COLO668 (cell line): ENCODE measurements at regions not wholly inside any gene's neighbourhood (a gene's known extent, or its start where the extent isn't known, plus 50 kb on each side); places are given as distances from the start of the nearest gene placed in this dataset.

Experiments used
- DNase-seq: peaks from one replicate; lab custom pipeline; 2025; ENCODE audit not compliant: unreplicated experiment; lab: John Stamatoyannopoulos, UW

GRCh38 chr3:162171970-162172369 is 675.4 kb downstream of the OTOL1 start:
- no peak for DNase-seq

- no peak for DNase-seq
These were observed 678.5 kb downstream of the OTOL1 start for GRCh38 chr3:162175145-162175544.

- DNase-seq, result no peak
These were observed 679.3 kb downstream of the OTOL1 start for GRCh38 chr3:162175878-162176277.

GRCh38 chr3:162183440-162183839 is 686.8 kb downstream of the OTOL1 start:
- no peak for DNase-seq

GRCh38 chr3:162192340-162193029 is 695.9 kb downstream of the OTOL1 start:
- no peak for DNase-seq

- DNase-seq, result no peak
These were observed 696.8 kb downstream of the OTOL1 start for GRCh38 chr3:162193148-162194095.

GRCh38 chr3:162195147-162195546 is 698.5 kb downstream of the OTOL1 start:
- no peak for DNase-seq

- no peak for DNase-seq
These were observed 700.4 kb downstream of the OTOL1 start for GRCh38 chr3:162196964-162197363.

GRCh38 chr3:162200836-162201235 is 704.2 kb downstream of the OTOL1 start:
- DNase-seq, result no peak

- DNase-seq, result no peak
These were observed 710.0 kb downstream of the OTOL1 start for GRCh38 chr3:162206648-162207047.

GRCh38 chr3:162211470-162211869 is 714.9 kb downstream of the OTOL1 start:
- no peak for DNase-seq

- DNase-seq, result no peak
These were observed 716.6 kb downstream of the OTOL1 start for GRCh38 chr3:162213196-162213595.

GRCh38 chr3:162213956-162214355 is 717.3 kb downstream of the OTOL1 start:
- DNase-seq, result no peak

- no peak for DNase-seq
These were observed 721.0 kb downstream of the OTOL1 start for GRCh38 chr3:162217647-162218046.

GRCh38 chr3:162218479-162218878 is 721.9 kb downstream of the OTOL1 start:
- DNase-seq, result no peak

GRCh38 chr3:162224746-162225145 is 728.1 kb downstream of the OTOL1 start:
- DNase-seq, result no peak

- no peak for DNase-seq
These were observed 740.3 kb downstream of the OTOL1 start for GRCh38 chr3:162236949-162237348.

- DNase-seq, result no peak
These were observed 754.2 kb downstream of the OTOL1 start for GRCh38 chr3:162250782-162251181.

GRCh38 chr3:162262129-162262528 is 765.5 kb downstream of the OTOL1 start:
- no peak for DNase-seq

GRCh38 chr3:162263596-162263995 is 767.0 kb downstream of the OTOL1 start:
- DNase-seq, result no peak

- no peak for DNase-seq
These were observed 773.2 kb downstream of the OTOL1 start for GRCh38 chr3:162269636-162270458.
